Astrocyte (in vitro differentiated cells and primary cell): ENCODE measurements at regions not wholly inside any gene's neighbourhood (a gene's known extent, or its start where the extent isn't known, plus 50 kb on each side); places are given as distances from the start of the nearest gene placed in this dataset.

Experiments
- DNase-seq: peaks from one replicate; pipeline ENCODE4 v3.0.0-alpha.2; 2010; ENCODE audit warnings: low read depth
- FAIRE-seq: peaks from 2 replicates; lab custom pipeline; 2011; peaks lifted over from hg19 to GRCh38; lab: Jason Lieb, UNC
- H2AFZ ChIP-seq: 2 replicates; pipeline ENCODE4 v1.6.0; 2012; ENCODE audit warnings: low read depth, low read length, inconsistent platforms
- H3K27ac ChIP-seq: 2 replicates; pipeline ENCODE4 v1.5.1; 2011; ENCODE audit warnings: low read depth, low read length, inconsistent platforms
- H3K27me3 ChIP-seq: 2 replicates; pipeline ENCODE4 v1.6.0; 2011; ENCODE audit warnings: low read length, inconsistent platforms; ENCODE audit not compliant: insufficient read depth
- H3K36me3 ChIP-seq: 2 replicates; pipeline ENCODE4 v1.5.1; 2011; ENCODE audit warnings: low read length, inconsistent platforms; ENCODE audit not compliant: insufficient read depth
- H3K4me1 ChIP-seq: 2 replicates; pipeline ENCODE4 v1.5.1; 2011; ENCODE audit warnings: low read length, inconsistent platforms; ENCODE audit not compliant: insufficient read depth
- H3K4me2 ChIP-seq: 2 replicates; pipeline ENCODE4 v1.6.0; 2012; ENCODE audit warnings: low read length, inconsistent platforms
- H3K4me3 ChIP-seq: 2 replicates; pipeline ENCODE4 v1.5.1; 2011; ENCODE audit warnings: low read depth, mild to moderate bottlenecking, low read length, inconsistent platforms; ENCODE audit not compliant: insufficient read depth
- H3K79me2 ChIP-seq: 2 replicates; pipeline ENCODE4 v1.6.0; 2012; ENCODE audit warnings: mild to moderate bottlenecking, low read length, inconsistent platforms; ENCODE audit not compliant: insufficient read depth
- H3K9ac ChIP-seq: 2 replicates; pipeline ENCODE4 v1.6.0; 2012; ENCODE audit warnings: mild to moderate bottlenecking, low read length, inconsistent platforms
- H3K9me3 ChIP-seq: 2 replicates; pipeline ENCODE4 v1.5.1; 2012; ENCODE audit warnings: low read depth, mild to moderate bottlenecking, low read length, inconsistent platforms; ENCODE audit not compliant: insufficient read depth
- H4K20me1 ChIP-seq: 2 replicates; pipeline ENCODE4 v1.6.0; 2012; ENCODE audit warnings: low read length, inconsistent platforms; ENCODE audit not compliant: insufficient read depth
- H3K27ac Mint-ChIP-seq: one replicate; pipeline ENCODE4 v1.8.0; 2021; ENCODE audit warnings: mild to moderate bottlenecking, mixed read lengths; ENCODE audit not compliant: unreplicated experiment
- H3K27me3 Mint-ChIP-seq: one replicate; pipeline ENCODE4 v1.8.0; 2021; ENCODE audit warnings: low read depth, mixed read lengths; ENCODE audit not compliant: unreplicated experiment
- H3K36me3 Mint-ChIP-seq: one replicate; pipeline ENCODE4 v1.8.0; 2021; ENCODE audit warnings: low read depth, mixed read lengths; ENCODE audit not compliant: unreplicated experiment
- H3K4me1 Mint-ChIP-seq: one replicate; pipeline ENCODE4 v1.8.0; 2021; ENCODE audit warnings: low read depth, mixed read lengths; ENCODE audit not compliant: unreplicated experiment
- H3K4me3 Mint-ChIP-seq: one replicate; pipeline ENCODE4 v1.8.0; 2021; ENCODE audit warnings: mild to moderate bottlenecking, moderate library complexity, mixed read lengths; ENCODE audit not compliant: unreplicated experiment
- H3K9me3 Mint-ChIP-seq: one replicate; pipeline ENCODE4 v1.8.0; 2021; ENCODE audit warnings: mild to moderate bottlenecking, mixed read lengths; ENCODE audit not compliant: unreplicated experiment
- EZH2 ChIP-seq: IDR thresholded peaks from 2 replicates; pipeline ENCODE4 v1.6.1; 2012; ENCODE audit warnings: mild to moderate bottlenecking, low read length, inconsistent platforms; ENCODE audit not compliant: insufficient read depth
- TF ChIP-seq, protein P1 (sequence below): IDR thresholded peaks from 2 replicates; pipeline ENCODE4 v1.5.1; 2011; ENCODE audit warnings: low read depth, mild to moderate bottlenecking, inconsistent platforms, low read length, moderate library complexity; ENCODE audit not compliant: insufficient read depth

DNA sequence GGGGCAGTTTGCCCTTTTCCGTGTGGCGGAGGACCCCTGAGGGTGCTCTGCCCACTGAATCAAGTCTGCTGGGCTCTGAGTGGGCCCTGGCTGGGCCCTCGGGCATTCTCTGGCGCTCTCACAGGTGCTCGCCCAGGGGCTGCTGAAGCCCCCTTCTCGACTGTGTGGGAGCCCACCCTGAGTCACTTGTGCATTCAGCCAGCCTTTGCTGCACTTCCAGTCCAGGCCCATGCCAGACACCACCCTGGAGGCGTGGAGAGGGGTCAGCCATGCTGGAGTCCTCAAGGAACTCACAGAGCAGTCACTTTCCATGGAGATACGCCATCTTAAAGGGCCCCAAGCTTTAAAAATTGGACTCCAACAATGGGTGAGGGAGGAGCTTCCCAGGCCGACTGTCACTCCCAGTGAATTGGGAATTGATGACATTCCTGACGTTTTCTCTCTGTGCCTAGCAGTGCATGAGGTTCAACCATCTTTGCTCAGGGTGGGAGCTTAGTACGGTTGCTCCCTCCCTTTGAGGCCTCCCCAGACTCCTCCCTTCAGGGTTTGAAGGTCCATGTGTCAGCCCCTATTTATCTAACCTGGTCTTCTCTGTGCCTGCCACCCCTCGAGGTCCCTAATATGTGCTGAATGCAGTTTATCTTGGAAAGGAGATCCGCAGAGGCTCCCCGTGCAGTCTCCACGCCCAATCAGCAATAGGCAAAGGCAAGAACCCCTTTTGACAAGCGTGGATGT lies 71.8 kb upstream of the HS6ST1 start:
- FAIRE-seq (no peak), DNase-seq (no peak)
- Histone ChIP-seq H2AFZ (no peak overlapping the region), H4K20me1 (no peaks in the 10 kb centered on the region), H3K4me1 (no peaks in the 10 kb centered on the region), H3K79me2 (no peaks in the 10 kb centered on the region), H3K27me3 (no peaks in the 10 kb centered on the region), H3K4me2 (no peak overlapping the region), H3K4me3 (no peak overlapping the region), H3K27ac (no peak overlapping the region), H3K36me3 (no peaks in the 10 kb centered on the region), H3K9me3 (no peaks in the 10 kb centered on the region), H3K9ac (no peak overlapping the region)
- Mint-ChIP-seq H3K27me3 (peaks cover 10% of the 10 kb centered on the region), H3K36me3 (no peaks in the 10 kb centered on the region), H3K4me1 (peaks cover 8% of the 10 kb centered on the region), H3K9me3 (peaks cover 2% of the 10 kb centered on the region), H3K4me3 (no peak overlapping the region), H3K27ac (no peak overlapping the region)
- TF ChIP-seq EZH2: no peak
- TF ChIP-seq, protein P1, sequence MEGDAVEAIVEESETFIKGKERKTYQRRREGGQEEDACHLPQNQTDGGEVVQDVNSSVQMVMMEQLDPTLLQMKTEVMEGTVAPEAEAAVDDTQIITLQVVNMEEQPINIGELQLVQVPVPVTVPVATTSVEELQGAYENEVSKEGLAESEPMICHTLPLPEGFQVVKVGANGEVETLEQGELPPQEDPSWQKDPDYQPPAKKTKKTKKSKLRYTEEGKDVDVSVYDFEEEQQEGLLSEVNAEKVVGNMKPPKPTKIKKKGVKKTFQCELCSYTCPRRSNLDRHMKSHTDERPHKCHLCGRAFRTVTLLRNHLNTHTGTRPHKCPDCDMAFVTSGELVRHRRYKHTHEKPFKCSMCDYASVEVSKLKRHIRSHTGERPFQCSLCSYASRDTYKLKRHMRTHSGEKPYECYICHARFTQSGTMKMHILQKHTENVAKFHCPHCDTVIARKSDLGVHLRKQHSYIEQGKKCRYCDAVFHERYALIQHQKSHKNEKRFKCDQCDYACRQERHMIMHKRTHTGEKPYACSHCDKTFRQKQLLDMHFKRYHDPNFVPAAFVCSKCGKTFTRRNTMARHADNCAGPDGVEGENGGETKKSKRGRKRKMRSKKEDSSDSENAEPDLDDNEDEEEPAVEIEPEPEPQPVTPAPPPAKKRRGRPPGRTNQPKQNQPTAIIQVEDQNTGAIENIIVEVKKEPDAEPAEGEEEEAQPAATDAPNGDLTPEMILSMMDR: no peak

GRCh38 chr2:128390991-128391630 lies 72.4 kb upstream of the HS6ST1 start:
- FAIRE-seq (no peak), DNase-seq (no peak)
- Mint-ChIP-seq H3K9me3 (peaks cover 1% of the 10 kb centered on the region), H3K4me1 (peaks cover 12% of the 10 kb centered on the region), H3K4me3 (no peak overlapping the region), H3K36me3 (no peaks in the 10 kb centered on the region), H3K27ac (no peak overlapping the region), H3K27me3 (peaks cover 10% of the 10 kb centered on the region)
- Histone ChIP-seq H4K20me1 (no peaks in the 10 kb centered on the region), H3K4me1 (no peaks in the 10 kb centered on the region), H3K79me2 (no peaks in the 10 kb centered on the region), H3K36me3 (no peaks in the 10 kb centered on the region), H3K4me3 (no peak overlapping the region), H3K4me2 (no peak overlapping the region), H2AFZ (no peak overlapping the region), H3K9ac (no peak overlapping the region), H3K27me3 (no peaks in the 10 kb centered on the region), H3K9me3 (no peaks in the 10 kb centered on the region), H3K27ac (no peak overlapping the region)
- TF ChIP-seq, protein P1: no peak
- TF ChIP-seq EZH2: no peak

DNA sequence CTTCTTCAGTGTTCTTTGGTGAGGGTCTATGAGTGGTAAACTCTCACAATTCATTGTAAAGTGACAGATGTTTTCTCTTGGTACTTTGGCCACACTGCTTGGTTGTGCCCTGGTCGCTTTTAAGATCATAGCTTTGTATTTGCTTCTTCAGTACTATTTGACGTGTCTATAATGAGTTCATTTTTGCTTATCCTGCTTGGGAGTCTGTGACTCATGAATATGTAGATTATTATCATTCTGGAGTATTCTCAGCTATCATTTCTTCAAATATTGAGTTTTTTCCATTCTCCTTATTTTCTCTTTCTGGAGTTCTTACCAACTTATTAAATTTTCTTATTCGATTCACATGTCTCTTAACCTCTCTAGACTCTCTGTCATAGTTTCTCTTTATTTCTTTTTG lies 73.0 kb upstream of the HS6ST1 start:
- Histone ChIP-seq H3K79me2 (no peaks in the 10 kb centered on the region), H3K4me2 (no peak overlapping the region), H3K4me1 (peaks cover 4% of the 10 kb centered on the region), H3K9ac (no peak overlapping the region), H3K9me3 (no peaks in the 10 kb centered on the region), H3K4me3 (no peak overlapping the region), H3K27ac (no peak overlapping the region), H4K20me1 (no peaks in the 10 kb centered on the region), H2AFZ (no peak overlapping the region), H3K36me3 (no peaks in the 10 kb centered on the region), H3K27me3 (no peaks in the 10 kb centered on the region)
- Mint-ChIP-seq H3K36me3 (no peaks in the 10 kb centered on the region), H3K27ac (no peak overlapping the region), H3K27me3 (peaks cover 10% of the 10 kb centered on the region), H3K4me1 (peaks cover 15% of the 10 kb centered on the region), H3K9me3 (peaks cover 1% of the 10 kb centered on the region), H3K4me3 (no peak overlapping the region)
- no peak for DNase-seq
- FAIRE-seq: no peak
- TF ChIP-seq, protein P1: no peak
- TF ChIP-seq EZH2: no peak
